ENCODE measurements at regions not wholly inside any gene's neighbourhood (a gene's known extent, or its start where the extent isn't known, plus 50 kb on each side); places are given as distances from the start of the nearest gene placed in this dataset.

- TF ChIP-seq POLR2A (IDR thresholded peaks at IDR 0.05): no peak
- TF ChIP-seq CTCF (IDR thresholded peaks at IDR 0.05): no peak
These were observed 135.3 kb downstream of the AKAIN1 start for GRCh38 chr18:5061785-5062184.
